Activated B cell treated with CpG ODN at 0.5 μM for 24 hours (primary cell): ENCODE measurements at regions not wholly inside any gene's neighbourhood (a gene's known extent, or its start where the extent isn't known, plus 50 kb on each side); places are given as distances from the start of the nearest gene placed in this dataset.

ENCODE experiments used
- ATAC-seq: fragments of 200-7000 bp; cut with Tn5 transposase; one replicate; pipeline ENCODE4 v1.10.0; 2021; ENCODE audit warnings: low read depth, mild to moderate bottlenecking, moderate library complexity
- CTCF ChIA-PET: fragments of 350-600 bp; sonication (Branson Sonifier 250); formaldehyde crosslinking; loops from one replicate; lab custom pipeline; 2021; ENCODE audit warnings: antibody characterized with exemption; lab: Charles Lee
- POLR2A ChIA-PET: fragments of 350-600 bp; sonication (Branson Sonifier 250); formaldehyde crosslinking; loops from one replicate; lab custom pipeline; 2021; ENCODE audit warnings: antibody characterized with exemption; lab: Charles Lee
- DNase-seq: peaks from one replicate; pipeline ENCODE4 v3.0.0; 2022
- H3K27ac Mint-ChIP-seq: one replicate; pipeline ENCODE4 v1.8.0; 2020; ENCODE audit warnings: mixed read lengths
- H3K27me3 Mint-ChIP-seq: one replicate; pipeline ENCODE4 v1.8.0; 2021; ENCODE audit warnings: mixed read lengths
- H3K36me3 Mint-ChIP-seq: one replicate; pipeline ENCODE4 v1.8.0; 2021; ENCODE audit warnings: low read depth, mixed read lengths
- H3K4me1 Mint-ChIP-seq: one replicate; pipeline ENCODE4 v1.8.0; 2021; ENCODE audit warnings: mixed read lengths
- H3K4me3 Mint-ChIP-seq: one replicate; pipeline ENCODE4 v1.8.0; 2020; ENCODE audit warnings: mild to moderate bottlenecking, mixed read lengths
- H3K9me3 Mint-ChIP-seq: one replicate; pipeline ENCODE4 v1.8.0; 2020; ENCODE audit warnings: mixed read lengths
- intact Hi-C: fragments of 100-400 bp; cut with micrococcal nuclease; formaldehyde crosslinking; loops from one replicate; pipeline ENCODE4 v1.15.1; 2024
- TF ChIP-seq, protein P1 (sequence below): fragments of 200-600 bp; IDR thresholded peaks from one replicate; pipeline ENCODE4 v1.8.0; 2022; ENCODE audit warnings: antibody characterized with exemption, mild to moderate bottlenecking

GRCh38 chr7:131008840-131009711 is 275.1 kb upstream of the KLF14 start:
- no peaks in the 10 kb centered on the region for H3K9me3 Mint-ChIP-seq
- peaks cover 19% of the 10 kb centered on the region for H3K36me3 Mint-ChIP-seq
- H3K4me3 Mint-ChIP-seq = peak overlapping the region; percentile 5
- CTCF ChIA-PET = interaction anchor here (1.4 to 2.3 kb wide), 3 partner anchors 27 to 112 kb away, joined by 5 to 18 read pairs (median 9); no protein-coding TSS in a partner anchor
- ATAC-seq (no peak), DNase-seq (no peak)
- peaks cover 93% of the 10 kb centered on the region for H3K4me1 Mint-ChIP-seq
- TF ChIP-seq, protein P1, sequence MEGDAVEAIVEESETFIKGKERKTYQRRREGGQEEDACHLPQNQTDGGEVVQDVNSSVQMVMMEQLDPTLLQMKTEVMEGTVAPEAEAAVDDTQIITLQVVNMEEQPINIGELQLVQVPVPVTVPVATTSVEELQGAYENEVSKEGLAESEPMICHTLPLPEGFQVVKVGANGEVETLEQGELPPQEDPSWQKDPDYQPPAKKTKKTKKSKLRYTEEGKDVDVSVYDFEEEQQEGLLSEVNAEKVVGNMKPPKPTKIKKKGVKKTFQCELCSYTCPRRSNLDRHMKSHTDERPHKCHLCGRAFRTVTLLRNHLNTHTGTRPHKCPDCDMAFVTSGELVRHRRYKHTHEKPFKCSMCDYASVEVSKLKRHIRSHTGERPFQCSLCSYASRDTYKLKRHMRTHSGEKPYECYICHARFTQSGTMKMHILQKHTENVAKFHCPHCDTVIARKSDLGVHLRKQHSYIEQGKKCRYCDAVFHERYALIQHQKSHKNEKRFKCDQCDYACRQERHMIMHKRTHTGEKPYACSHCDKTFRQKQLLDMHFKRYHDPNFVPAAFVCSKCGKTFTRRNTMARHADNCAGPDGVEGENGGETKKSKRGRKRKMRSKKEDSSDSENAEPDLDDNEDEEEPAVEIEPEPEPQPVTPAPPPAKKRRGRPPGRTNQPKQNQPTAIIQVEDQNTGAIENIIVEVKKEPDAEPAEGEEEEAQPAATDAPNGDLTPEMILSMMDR = no peak
- POLR2A ChIA-PET = interaction anchor here (0.8 to 1.5 kb wide), 4 partner anchors 10 to 44 kb away, joined by 3 read pairs; no protein-coding TSS in a partner anchor
- H3K27ac Mint-ChIP-seq = peak overlapping the region; percentile 89
- intact Hi-C loops = no loop called here
- no peaks in the 10 kb centered on the region for H3K27me3 Mint-ChIP-seq

DNA sequence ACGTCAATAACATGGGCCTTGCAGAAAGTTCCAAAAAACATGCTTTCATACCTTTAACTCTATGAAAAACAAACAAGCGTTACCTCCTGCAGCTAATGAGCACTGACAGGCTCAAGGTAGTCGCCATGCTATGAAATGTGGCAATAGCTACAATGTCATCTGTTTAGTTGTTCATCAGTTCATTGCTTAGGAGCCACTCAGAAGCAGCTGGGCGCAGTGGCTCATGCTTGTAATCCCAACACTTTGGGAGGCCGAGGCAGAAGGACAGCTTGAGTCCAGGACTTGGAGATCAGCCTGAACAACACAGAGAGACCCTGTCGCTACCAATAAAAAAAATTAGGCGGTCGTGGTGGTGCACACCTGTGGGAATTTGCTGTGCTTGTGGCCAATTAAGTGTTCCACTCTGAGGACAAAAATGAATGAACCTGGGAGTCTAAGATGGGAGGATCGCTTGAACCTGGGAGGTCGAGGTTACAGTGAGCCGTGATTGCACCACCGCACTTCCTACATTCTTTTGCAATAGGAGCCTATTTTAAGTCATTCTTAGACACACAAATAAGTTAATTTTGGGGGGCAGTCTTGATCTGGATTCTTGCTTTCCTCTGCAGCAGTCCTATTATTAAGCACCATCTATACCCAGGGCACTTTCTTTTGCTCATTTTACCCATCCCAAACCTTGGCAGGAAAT is 276.2 kb upstream of the KLF14 start:
- Mint-ChIP-seq H3K36me3 (peaks cover 20% of the 10 kb centered on the region), H3K27me3 (no peaks in the 10 kb centered on the region), H3K9me3 (no peaks in the 10 kb centered on the region), H3K4me3 (peak overlapping the region; percentile 8), H3K27ac (peak overlapping the region; percentile 89), H3K4me1 (peaks cover 90% of the 10 kb centered on the region)
- DNase-seq (no peak), ATAC-seq (no peak)
- POLR2A ChIA-PET = interaction anchor here (0.8 to 1.0 kb wide), 3 partner anchors 12 to 42 kb away, joined by 3 read pairs; no protein-coding TSS in a partner anchor
- intact Hi-C loops = loop anchor here (2.0 kb wide), 1 partner anchor 13 kb away; no protein-coding TSS in a partner anchor
- CTCF ChIA-PET = interaction anchor here (1.4 to 1.8 kb wide), 2 partner anchors 28 to 30 kb away, joined by 5 to 9 read pairs; no protein-coding TSS in a partner anchor
- TF ChIP-seq, protein P1 = no peak

GRCh38 chr7:131010717-131011431 is 276.9 kb upstream of the KLF14 start:
- H3K36me3 Mint-ChIP-seq = peaks cover 22% of the 10 kb centered on the region
- no peak for DNase-seq

GRCh38 chr7:131011432-131011742 is 277.4 kb upstream of the KLF14 start:
- peak overlapping the region; percentile 89 for H3K27ac Mint-ChIP-seq
- peak overlapping the region; percentile 24 for H3K4me3 Mint-ChIP-seq
- TF ChIP-seq, protein P1 = no peak
- peaks cover 90% of the 10 kb centered on the region for H3K4me1 Mint-ChIP-seq
- intact Hi-C loops = loop anchor here (1.0 to 2.0 kb wide), 2 partner anchors 10 to 15 kb away; no protein-coding TSS in a partner anchor
- ChIA-PET POLR2A (interaction anchor here (0.9 to 1.9 kb wide), 5 partner anchors 8 to 50 kb away, joined by 4 to 9 read pairs (median 5); no protein-coding TSS in a partner anchor), CTCF (interaction anchor here (1.2 to 1.5 kb wide), 2 partner anchors 36 to 114 kb away, joined by 6 to 8 read pairs; no protein-coding TSS in a partner anchor)
- no peaks in the 10 kb centered on the region for H3K9me3 Mint-ChIP-seq
- ATAC-seq (no peak), DNase-seq (no peak)
- no peaks in the 10 kb centered on the region for H3K27me3 Mint-ChIP-seq
- peaks cover 23% of the 10 kb centered on the region for H3K36me3 Mint-ChIP-seq

More at GRCh38 chr7:131010717-131011431, 276.9 kb upstream of the KLF14 start:
- intact Hi-C loops = loop anchor here (1.0 to 2.0 kb wide), 2 partner anchors 10 to 14 kb away; no protein-coding TSS in a partner anchor
- H3K27me3 Mint-ChIP-seq = no peaks in the 10 kb centered on the region
- H3K27ac Mint-ChIP-seq = peak overlapping the region; percentile 89
- peak overlapping the region; percentile 41 for H3K4me3 Mint-ChIP-seq
- TF ChIP-seq, protein P1 = no peak
- CTCF ChIA-PET = interaction anchor here (1.5 to 1.8 kb wide), 2 partner anchors 29 to 114 kb away, joined by 8 to 9 read pairs; no protein-coding TSS in a partner anchor
- H3K4me1 Mint-ChIP-seq = peaks cover 91% of the 10 kb centered on the region
- H3K9me3 Mint-ChIP-seq = no peaks in the 10 kb centered on the region
- POLR2A ChIA-PET = interaction anchor here (0.8 to 1.9 kb wide), 3 partner anchors 11 to 49 kb away, joined by 3 to 7 read pairs (median 4); no protein-coding TSS in a partner anchor
- ATAC-seq = no peak
